GM23338 (cell line): ENCODE measurements at regions not wholly inside any gene's neighbourhood (a gene's known extent, or its start where the extent isn't known, plus 50 kb on each side); places are given as distances from the start of the nearest gene placed in this dataset.

Source experiments
- ATAC-seq: fragments of 200-7000 bp; cut with Tn5 transposase; 3 replicates; pipeline ENCODE4 v1.9.1; 2020
- DNase-seq: peaks from one replicate; pipeline ENCODE4 v3.0.0-alpha.2; 2015; ENCODE audit warnings: low spot score
- H2AFZ ChIP-seq: fragments of 200-600 bp; sonication (generic); 2 replicates; pipeline ENCODE4 v1.8.0; 2016; ENCODE audit warnings: antibody characterized with exemption, mild to moderate bottlenecking, moderate library complexity
- H3F3A ChIP-seq: fragments of 200-600 bp; sonication (generic); replicated peaks from 2 replicates; pipeline ENCODE4 v1.8.0; 2017; ENCODE audit warnings: antibody characterized with exemption, mixed run types, low read depth
- H3K27ac ChIP-seq: fragments of 200-600 bp; sonication (generic); 2 replicates; pipeline ENCODE4 v1.6.1; 2016; ENCODE audit warnings: low read depth
- H3K27me3 ChIP-seq: fragments of 200-600 bp; sonication (generic); 2 replicates; pipeline ENCODE4 v1.8.0; 2016; ENCODE audit warnings: mild to moderate bottlenecking, mixed run types, moderate library complexity; ENCODE audit not compliant: insufficient read depth
- H3K36me3 ChIP-seq: fragments of 200-600 bp; sonication (generic); 2 replicates; pipeline ENCODE4 v1.8.0; 2016; ENCODE audit warnings: mild to moderate bottlenecking; ENCODE audit not compliant: insufficient read depth
- H3K4me1 ChIP-seq: fragments of 200-600 bp; sonication (generic); 2 replicates; pipeline ENCODE4 v1.8.0; 2016; ENCODE audit warnings: mild to moderate bottlenecking, moderate library complexity; ENCODE audit not compliant: insufficient read depth
- H3K4me2 ChIP-seq: fragments of 200-600 bp; sonication (generic); 2 replicates; pipeline ENCODE4 v1.7.1; 2017; ENCODE audit warnings: mixed run types
- H3K4me3 ChIP-seq: fragments of 200-600 bp; sonication (generic); 2 replicates; pipeline ENCODE4 v1.6.1; 2016; ENCODE audit warnings: mixed run types
- H3K79me2 ChIP-seq: fragments of 200-600 bp; sonication (generic); replicated peaks from 2 replicates; pipeline ENCODE4 v1.8.0; 2017; ENCODE audit warnings: mild to moderate bottlenecking; ENCODE audit not compliant: insufficient read depth
- H3K9me2 ChIP-seq: fragments of 200-600 bp; sonication (generic); 2 replicates; pipeline ENCODE4 v1.8.0; 2017; ENCODE audit not compliant: insufficient read depth
- H4K20me1 ChIP-seq: fragments of 200-600 bp; sonication (generic); replicated peaks from 2 replicates; pipeline ENCODE4 v1.8.0; 2017; ENCODE audit warnings: mild to moderate bottlenecking; ENCODE audit not compliant: insufficient read depth
- H3K27ac Mint-ChIP-seq: 2 replicates; pipeline ENCODE4 v1.8.0; 2020; ENCODE audit warnings: inconsistent platforms, mild to moderate bottlenecking, moderate library complexity, mixed read lengths
- H3K27me3 Mint-ChIP-seq: 3 replicates; pipeline ENCODE4 v1.8.0; 2022; ENCODE audit warnings: low read depth, mild to moderate bottlenecking, moderate library complexity, mixed read lengths, inconsistent platforms; ENCODE audit not compliant: insufficient read depth, poor library complexity
- H3K36me3 Mint-ChIP-seq: 3 replicates; pipeline ENCODE4 v1.8.0; 2021; ENCODE audit warnings: low read depth, mild to moderate bottlenecking, inconsistent platforms, moderate library complexity, mixed read lengths
- H3K4me1 Mint-ChIP-seq: 3 replicates; pipeline ENCODE4 v1.8.0; 2020; ENCODE audit warnings: mild to moderate bottlenecking, inconsistent platforms, mixed read lengths
- H3K4me3 Mint-ChIP-seq: 3 replicates; pipeline ENCODE4 v1.8.0; 2021; ENCODE audit warnings: moderate library complexity, mild to moderate bottlenecking, inconsistent platforms, mixed read lengths
- H3K9me3 Mint-ChIP-seq: 3 replicates; pipeline ENCODE4 v1.8.0; 2020; ENCODE audit warnings: moderate library complexity, mild to moderate bottlenecking, inconsistent platforms, mixed read lengths
- EZH2phosphoT487 ChIP-seq: fragments of 200-600 bp; sonication (generic); IDR thresholded peaks from one replicate; pipeline ENCODE4 v1.8.1; 2018; ENCODE audit warnings: antibody characterized with exemption; ENCODE audit not compliant: unreplicated experiment
- STAT1 ChIP-seq: IDR thresholded peaks from one replicate; pipeline ENCODE4 v1.6.1; 2016; ENCODE audit warnings: antibody characterized with exemption; ENCODE audit not compliant: unreplicated experiment
- ZNF114 ChIP-seq: fragments of 250-450 bp; sonication (Bioruptor Pico); IDR thresholded peaks from 2 replicates; pipeline ENCODE4 v1.5.0; 2020; ENCODE audit warnings: mild to moderate bottlenecking, moderate library complexity
- ZNF331 ChIP-seq: fragments of 250-450 bp; sonication (Bioruptor Pico); IDR thresholded peaks from 2 replicates; pipeline ENCODE4 v1.5.0; 2020; ENCODE audit warnings: low read depth, mild to moderate bottlenecking, moderate library complexity
- TF ChIP-seq, protein P1 (sequence below): fragments of 250-450 bp; sonication (Bioruptor Pico); IDR thresholded peaks from 2 replicates; pipeline ENCODE4 v1.5.0; 2020; ENCODE audit warnings: mild to moderate bottlenecking, moderate library complexity
- TF ChIP-seq, protein P2 (sequence below), 2 experiments: fragments of 200-600 bp in 1 of 2; sonication (generic) in 1 of 2; conservative IDR thresholded peaks; 2 replicates each; pipeline versions ENCODE4 v1.5.1 to v1.6.1; 2016 to 2017; ENCODE audit warnings: antibody characterized with exemption in 2 of 2, low read depth in 2 of 2, mild to moderate bottlenecking in 2 of 2, moderate library complexity in 1 of 2
- TF ChIP-seq, protein P3 (sequence below): IDR thresholded peaks from 2 replicates; pipeline ENCODE4 v1.6.1; 2016; ENCODE audit warnings: antibody characterized with exemption

DNA sequence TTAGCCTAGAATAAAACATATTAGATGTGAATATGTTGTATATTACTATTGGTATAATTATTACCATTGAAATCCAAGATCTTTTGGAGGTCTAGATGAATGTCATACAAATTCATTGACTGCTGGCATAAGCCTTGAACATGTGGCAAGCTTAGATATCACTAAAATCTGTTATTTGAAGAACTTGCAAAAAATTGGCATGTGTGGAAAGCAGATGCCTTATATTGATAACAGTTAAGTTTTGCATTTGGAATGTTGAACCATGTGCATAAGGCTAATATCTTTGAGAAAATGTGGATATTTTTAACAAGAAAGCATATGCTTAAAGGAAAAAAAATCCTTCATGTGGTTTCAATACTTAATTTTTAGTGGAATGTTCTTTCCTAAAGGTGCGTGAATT, 203.6 kb upstream of the PRICKLE1 start (continued):
- TF ChIP-seq, protein P1, sequence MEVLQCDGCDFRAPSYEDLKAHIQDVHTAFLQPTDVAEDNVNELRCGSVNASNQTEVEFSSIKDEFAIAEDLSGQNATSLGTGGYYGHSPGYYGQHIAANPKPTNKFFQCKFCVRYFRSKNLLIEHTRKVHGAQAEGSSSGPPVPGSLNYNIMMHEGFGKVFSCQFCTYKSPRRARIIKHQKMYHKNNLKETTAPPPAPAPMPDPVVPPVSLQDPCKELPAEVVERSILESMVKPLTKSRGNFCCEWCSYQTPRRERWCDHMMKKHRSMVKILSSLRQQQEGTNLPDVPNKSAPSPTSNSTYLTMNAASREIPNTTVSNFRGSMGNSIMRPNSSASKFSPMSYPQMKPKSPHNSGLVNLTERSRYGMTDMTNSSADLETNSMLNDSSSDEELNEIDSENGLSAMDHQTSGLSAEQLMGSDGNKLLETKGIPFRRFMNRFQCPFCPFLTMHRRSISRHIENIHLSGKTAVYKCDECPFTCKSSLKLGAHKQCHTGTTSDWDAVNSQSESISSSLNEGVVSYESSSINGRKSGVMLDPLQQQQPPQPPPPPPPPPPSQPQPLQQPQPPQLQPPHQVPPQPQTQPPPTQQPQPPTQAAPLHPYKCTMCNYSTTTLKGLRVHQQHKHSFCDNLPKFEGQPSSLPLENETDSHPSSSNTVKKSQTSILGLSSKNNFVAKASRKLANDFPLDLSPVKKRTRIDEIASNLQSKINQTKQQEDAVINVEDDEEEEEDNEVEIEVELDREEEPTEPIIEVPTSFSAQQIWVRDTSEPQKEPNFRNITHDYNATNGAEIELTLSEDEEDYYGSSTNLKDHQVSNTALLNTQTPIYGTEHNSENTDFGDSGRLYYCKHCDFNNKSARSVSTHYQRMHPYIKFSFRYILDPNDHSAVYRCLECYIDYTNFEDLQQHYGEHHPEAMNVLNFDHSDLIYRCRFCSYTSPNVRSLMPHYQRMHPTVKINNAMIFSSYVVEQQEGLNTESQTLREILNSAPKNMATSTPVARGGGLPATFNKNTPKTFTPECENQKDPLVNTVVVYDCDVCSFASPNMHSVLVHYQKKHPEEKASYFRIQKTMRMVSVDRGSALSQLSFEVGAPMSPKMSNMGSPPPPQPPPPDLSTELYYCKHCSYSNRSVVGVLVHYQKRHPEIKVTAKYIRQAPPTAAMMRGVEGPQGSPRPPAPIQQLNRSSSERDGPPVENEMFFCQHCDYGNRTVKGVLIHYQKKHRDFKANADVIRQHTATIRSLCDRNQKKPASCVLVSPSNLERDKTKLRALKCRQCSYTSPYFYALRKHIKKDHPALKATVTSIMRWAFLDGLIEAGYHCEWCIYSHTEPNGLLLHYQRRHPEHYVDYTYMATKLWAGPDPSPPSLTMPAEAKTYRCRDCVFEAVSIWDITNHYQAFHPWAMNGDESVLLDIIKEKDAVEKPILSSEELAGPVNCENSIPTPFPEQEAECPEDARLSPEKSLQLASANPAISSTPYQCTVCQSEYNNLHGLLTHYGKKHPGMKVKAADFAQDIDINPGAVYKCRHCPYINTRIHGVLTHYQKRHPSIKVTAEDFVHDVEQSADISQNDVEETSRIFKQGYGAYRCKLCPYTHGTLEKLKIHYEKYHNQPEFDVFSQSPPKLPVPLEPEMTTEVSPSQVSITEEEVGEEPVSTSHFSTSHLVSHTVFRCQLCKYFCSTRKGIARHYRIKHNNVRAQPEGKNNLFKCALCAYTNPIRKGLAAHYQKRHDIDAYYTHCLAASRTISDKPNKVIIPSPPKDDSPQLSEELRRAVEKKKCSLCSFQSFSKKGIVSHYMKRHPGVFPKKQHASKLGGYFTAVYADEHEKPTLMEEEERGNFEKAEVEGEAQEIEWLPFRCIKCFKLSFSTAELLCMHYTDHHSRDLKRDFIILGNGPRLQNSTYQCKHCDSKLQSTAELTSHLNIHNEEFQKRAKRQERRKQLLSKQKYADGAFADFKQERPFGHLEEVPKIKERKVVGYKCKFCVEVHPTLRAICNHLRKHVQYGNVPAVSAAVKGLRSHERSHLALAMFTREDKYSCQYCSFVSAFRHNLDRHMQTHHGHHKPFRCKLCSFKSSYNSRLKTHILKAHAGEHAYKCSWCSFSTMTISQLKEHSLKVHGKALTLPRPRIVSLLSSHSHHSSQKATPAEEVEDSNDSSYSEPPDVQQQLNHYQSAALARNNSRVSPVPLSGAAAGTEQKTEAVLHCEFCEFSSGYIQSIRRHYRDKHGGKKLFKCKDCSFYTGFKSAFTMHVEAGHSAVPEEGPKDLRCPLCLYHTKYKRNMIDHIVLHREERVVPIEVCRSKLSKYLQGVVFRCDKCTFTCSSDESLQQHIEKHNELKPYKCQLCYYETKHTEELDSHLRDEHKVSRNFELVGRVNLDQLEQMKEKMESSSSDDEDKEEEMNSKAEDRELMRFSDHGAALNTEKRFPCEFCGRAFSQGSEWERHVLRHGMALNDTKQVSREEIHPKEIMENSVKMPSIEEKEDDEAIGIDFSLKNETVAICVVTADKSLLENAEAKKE (CRISPR knock-in tag), result no peak
- TF ChIP-seq ZNF331 (CRISPR knock-in tag) (no peak), ZNF114 (CRISPR knock-in tag) (no peak)

DNA sequence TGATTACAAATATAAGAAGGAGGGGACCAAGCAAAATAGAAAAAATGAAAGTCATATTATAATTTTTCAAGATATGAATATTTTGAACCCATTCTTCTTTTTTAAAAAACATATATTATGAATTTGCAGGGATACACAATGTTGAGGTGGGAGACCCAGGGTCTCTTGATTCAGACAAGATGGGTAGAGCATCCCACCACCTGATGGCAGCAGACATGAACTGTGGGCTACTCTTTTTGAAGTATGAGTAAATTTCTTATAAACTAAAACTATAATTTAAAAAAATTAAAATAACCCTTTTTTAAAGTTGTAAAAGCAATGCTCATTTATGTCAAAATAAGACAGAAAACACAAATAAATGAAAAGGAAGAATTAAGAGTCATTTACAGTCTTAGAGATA, 202.7 kb upstream of the PRICKLE1 start:
- Mint-ChIP-seq H3K27me3 (peaks cover 2% of the 10 kb centered on the region), H3K27ac (no peak overlapping the region), H3K4me3 (no peak overlapping the region), H3K36me3 (no peaks in the 10 kb centered on the region), H3K9me3 (no peaks in the 10 kb centered on the region), H3K4me1 (peaks cover 1% of the 10 kb centered on the region; the same call in 1 of the 3 replicates)
- Histone ChIP-seq H3K79me2 (no peaks in the 10 kb centered on the region), H4K20me1 (no peaks in the 10 kb centered on the region), H3K9me2 (no peaks in the 10 kb centered on the region), H3K4me1 (no peaks in the 10 kb centered on the region), H3K27ac (no peak overlapping the region), H3K4me2 (no peak overlapping the region), H2AFZ (no peak overlapping the region), H3F3A (no peaks in the 10 kb centered on the region), H3K4me3 (no peak overlapping the region), H3K27me3 (no peaks in the 10 kb centered on the region), H3K36me3 (no peaks in the 10 kb centered on the region)
- ATAC-seq (no peak; the same call in 2 of the 3 replicates), DNase-seq (no peak)
- TF ChIP-seq, protein P1 (CRISPR knock-in tag), result no peak
- TF ChIP-seq, protein P2, sequence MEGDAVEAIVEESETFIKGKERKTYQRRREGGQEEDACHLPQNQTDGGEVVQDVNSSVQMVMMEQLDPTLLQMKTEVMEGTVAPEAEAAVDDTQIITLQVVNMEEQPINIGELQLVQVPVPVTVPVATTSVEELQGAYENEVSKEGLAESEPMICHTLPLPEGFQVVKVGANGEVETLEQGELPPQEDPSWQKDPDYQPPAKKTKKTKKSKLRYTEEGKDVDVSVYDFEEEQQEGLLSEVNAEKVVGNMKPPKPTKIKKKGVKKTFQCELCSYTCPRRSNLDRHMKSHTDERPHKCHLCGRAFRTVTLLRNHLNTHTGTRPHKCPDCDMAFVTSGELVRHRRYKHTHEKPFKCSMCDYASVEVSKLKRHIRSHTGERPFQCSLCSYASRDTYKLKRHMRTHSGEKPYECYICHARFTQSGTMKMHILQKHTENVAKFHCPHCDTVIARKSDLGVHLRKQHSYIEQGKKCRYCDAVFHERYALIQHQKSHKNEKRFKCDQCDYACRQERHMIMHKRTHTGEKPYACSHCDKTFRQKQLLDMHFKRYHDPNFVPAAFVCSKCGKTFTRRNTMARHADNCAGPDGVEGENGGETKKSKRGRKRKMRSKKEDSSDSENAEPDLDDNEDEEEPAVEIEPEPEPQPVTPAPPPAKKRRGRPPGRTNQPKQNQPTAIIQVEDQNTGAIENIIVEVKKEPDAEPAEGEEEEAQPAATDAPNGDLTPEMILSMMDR (conservative IDR thresholded peaks at IDR 0.05; ENCODE audit: low read depth in 2 of 2), result peak in 1 of 2 experiments; percentile 51; a peak in 3 of 4 replicates
- no peak for TF ChIP-seq STAT1
- TF ChIP-seq, protein P3, sequence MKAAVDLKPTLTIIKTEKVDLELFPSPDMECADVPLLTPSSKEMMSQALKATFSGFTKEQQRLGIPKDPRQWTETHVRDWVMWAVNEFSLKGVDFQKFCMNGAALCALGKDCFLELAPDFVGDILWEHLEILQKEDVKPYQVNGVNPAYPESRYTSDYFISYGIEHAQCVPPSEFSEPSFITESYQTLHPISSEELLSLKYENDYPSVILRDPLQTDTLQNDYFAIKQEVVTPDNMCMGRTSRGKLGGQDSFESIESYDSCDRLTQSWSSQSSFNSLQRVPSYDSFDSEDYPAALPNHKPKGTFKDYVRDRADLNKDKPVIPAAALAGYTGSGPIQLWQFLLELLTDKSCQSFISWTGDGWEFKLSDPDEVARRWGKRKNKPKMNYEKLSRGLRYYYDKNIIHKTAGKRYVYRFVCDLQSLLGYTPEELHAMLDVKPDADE, result no peak
- no peak for TF ChIP-seq EZH2phosphoT487
